ENCODE measurements at regions not wholly inside any gene's neighbourhood (a gene's known extent, or its start where the extent isn't known, plus 50 kb on each side); places are given as distances from the start of the nearest gene placed in this dataset.

- Histone ChIP-seq H3F3A (replicated peaks; ENCODE audit: insufficient read depth) (no peaks in the 10 kb centered on the region), H2AFZ (ENCODE audit: low read depth) (no peak overlapping the region), H3K79me2 (ENCODE audit: insufficient read depth) (no peaks in the 10 kb centered on the region), H3K9ac (no peak overlapping the region), H3K4me3 (ENCODE audit: low read depth in 2 of 2, low read length in 1 of 2) (no peak overlapping the region), H3K27ac (ENCODE audit: low read depth in 2 of 2, low read length in 1 of 2) (no peak overlapping the region), H3K9me3 (0 out of 2 replicates have a peak, but pooled peaks cover 7% of the 10 kb centered on the region), H4K20me1 (ENCODE audit: insufficient read depth) (no peaks in the 10 kb centered on the region), H3K4me2 (no peak overlapping the region), H3K27me3 (ENCODE audit: insufficient read depth) (no peaks in the 10 kb centered on the region), H3K36me3 (replicated peaks in 1 of 2; ENCODE audit: control insufficient read depth in 1 of 2, insufficient read depth in 2 of 2, low read length in 1 of 2) (no peaks in the 10 kb centered on the region), H3K9me2 (no peaks in the 10 kb centered on the region), H3K4me1 (ENCODE audit: control insufficient read depth in 1 of 2, insufficient read depth in 2 of 2, low read depth in 1 of 2, low read length in 1 of 2) (no peaks in the 10 kb centered on the region)
- TF ChIP-seq FOXJ3 (CRISPR knock-in tag; IDR thresholded peaks at IDR 0.05), result no peak
- DNase-seq, result no peak
- CTCF ChIA-PET, result interaction anchor here (1.1 to 1.4 kb wide), 2 partner anchors 25 to 397 kb away, joined by 3 to 4 read pairs; no protein-coding TSS in a partner anchor
- POLR2A ChIA-PET, result no interaction called here
- 94% methylated on average over 3 of the region's 3 CpGs for WGBS (ENCODE audit: low lambda C conversion rate)
Measured at GRCh38 chr12:75922944-75923642, 108.5 kb downstream of the PHLDA1 start.

- no peak overlapping the region for H2AFZ ChIP-seq (ENCODE audit: low read depth)
- H3K27ac ChIP-seq (ENCODE audit: low read depth in 2 of 2, low read length in 1 of 2), result no peak overlapping the region
- no peaks in the 10 kb centered on the region for H3F3A ChIP-seq (replicated peaks; ENCODE audit: insufficient read depth)
- WGBS (ENCODE audit: low lambda C conversion rate), result 85% methylated on average over 9 of the region's 9 CpGs
- ChIA-PET POLR2A (interaction anchor here (0.7 kb wide), 1 partner anchor 45 kb away, joined by 3 read pairs; no protein-coding TSS in a partner anchor), CTCF (interaction anchor here (0.8 kb wide), 1 partner anchor 394 kb away, joined by 3 read pairs; no protein-coding TSS in a partner anchor)
- 0 out of 2 replicates have a peak, but pooled peaks cover 7% of the 10 kb centered on the region for H3K9me3 ChIP-seq
- no peaks in the 10 kb centered on the region for H3K27me3 ChIP-seq (ENCODE audit: insufficient read depth)
- no peaks in the 10 kb centered on the region for H3K9me2 ChIP-seq
- no peaks in the 10 kb centered on the region for H4K20me1 ChIP-seq (ENCODE audit: insufficient read depth)
- H3K4me2 ChIP-seq, result no peak overlapping the region
- no peak overlapping the region for H3K9ac ChIP-seq
- TF ChIP-seq FOXM1 (IDR thresholded peaks at IDR 0.05; ENCODE audit: low read depth), result no peak
- TF ChIP-seq NRF1 (IDR thresholded peaks at IDR 0.05; ENCODE audit: low read depth, low read length), result no peak
- no peak for TF ChIP-seq TAF1 (IDR thresholded peaks at IDR 0.05; ENCODE audit: borderline replicate concordance, low read depth, low read length)
- no peak for TF ChIP-seq GATA2 (CRISPR knock-in tag; IDR thresholded peaks at IDR 0.05)
- no peak for TF ChIP-seq MEF2A (IDR thresholded peaks at IDR 0.05; ENCODE audit: borderline replicate concordance, low read depth)
- TF ChIP-seq TCF12 (IDR thresholded peaks at IDR 0.05), result no peak
- TF ChIP-seq YY1 (IDR thresholded peaks at IDR 0.05; ENCODE audit: low read depth), result no peak
- TF ChIP-seq IRF3 (IDR thresholded peaks at IDR 0.05; ENCODE audit: low read depth, low read length), result no peak
- TF ChIP-seq FOXJ3 (CRISPR knock-in tag; IDR thresholded peaks at IDR 0.05), result no peak
- TF ChIP-seq, protein P1, sequence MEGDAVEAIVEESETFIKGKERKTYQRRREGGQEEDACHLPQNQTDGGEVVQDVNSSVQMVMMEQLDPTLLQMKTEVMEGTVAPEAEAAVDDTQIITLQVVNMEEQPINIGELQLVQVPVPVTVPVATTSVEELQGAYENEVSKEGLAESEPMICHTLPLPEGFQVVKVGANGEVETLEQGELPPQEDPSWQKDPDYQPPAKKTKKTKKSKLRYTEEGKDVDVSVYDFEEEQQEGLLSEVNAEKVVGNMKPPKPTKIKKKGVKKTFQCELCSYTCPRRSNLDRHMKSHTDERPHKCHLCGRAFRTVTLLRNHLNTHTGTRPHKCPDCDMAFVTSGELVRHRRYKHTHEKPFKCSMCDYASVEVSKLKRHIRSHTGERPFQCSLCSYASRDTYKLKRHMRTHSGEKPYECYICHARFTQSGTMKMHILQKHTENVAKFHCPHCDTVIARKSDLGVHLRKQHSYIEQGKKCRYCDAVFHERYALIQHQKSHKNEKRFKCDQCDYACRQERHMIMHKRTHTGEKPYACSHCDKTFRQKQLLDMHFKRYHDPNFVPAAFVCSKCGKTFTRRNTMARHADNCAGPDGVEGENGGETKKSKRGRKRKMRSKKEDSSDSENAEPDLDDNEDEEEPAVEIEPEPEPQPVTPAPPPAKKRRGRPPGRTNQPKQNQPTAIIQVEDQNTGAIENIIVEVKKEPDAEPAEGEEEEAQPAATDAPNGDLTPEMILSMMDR (IDR thresholded peaks at IDR 0.05), result no peak
- no peak for TF ChIP-seq POLR2AphosphoS5 (IDR thresholded peaks at IDR 0.05; ENCODE audit: low read depth, low read length)
- no peak for TF ChIP-seq TEAD4 (IDR thresholded peaks at IDR 0.05; ENCODE audit: borderline replicate concordance, insufficient read depth)
- TF ChIP-seq ELF1 (IDR thresholded peaks at IDR 0.05), result no peak
- TF ChIP-seq CHD2 (IDR thresholded peaks at IDR 0.05; ENCODE audit: low read length, partially characterized antibody), result no peak
- no peak for TF ChIP-seq RXRA (IDR thresholded peaks at IDR 0.05; ENCODE audit: borderline replicate concordance, low read depth)
- TF ChIP-seq USF1 (IDR thresholded peaks at IDR 0.05; ENCODE audit: borderline replicate concordance, low read depth), result no peak
- no peak for TF ChIP-seq RCOR1 (IDR thresholded peaks at IDR 0.05; ENCODE audit: low read length)
- no peak for TF ChIP-seq MAX (IDR thresholded peaks at IDR 0.05; ENCODE audit: low read depth)
- TF ChIP-seq SMC3 (IDR thresholded peaks at IDR 0.05; ENCODE audit: low read depth, low read length), result no peak
- TF ChIP-seq PBX3 (IDR thresholded peaks at IDR 0.05), result no peak
- no peaks in the 10 kb centered on the region for H3K79me2 ChIP-seq (ENCODE audit: insufficient read depth)
- no peaks in the 10 kb centered on the region for H3K36me3 ChIP-seq (replicated peaks in 1 of 2; ENCODE audit: control insufficient read depth in 1 of 2, insufficient read depth in 2 of 2, low read length in 1 of 2)
- no peak for DNase-seq
- no peak overlapping the region for H3K4me3 ChIP-seq (ENCODE audit: low read depth in 2 of 2, low read length in 1 of 2)
- H3K4me1 ChIP-seq (ENCODE audit: control insufficient read depth in 1 of 2, insufficient read depth in 2 of 2, low read depth in 1 of 2, low read length in 1 of 2), result no peaks in the 10 kb centered on the region
Measured at GRCh38 chr12:75921622-75922289, 109.8 kb downstream of the PHLDA1 start.
